ENCODE measurements at regions not wholly inside any gene's neighbourhood (a gene's known extent, or its start where the extent isn't known, plus 50 kb on each side); places are given as distances from the start of the nearest gene placed in this dataset.

DNA sequence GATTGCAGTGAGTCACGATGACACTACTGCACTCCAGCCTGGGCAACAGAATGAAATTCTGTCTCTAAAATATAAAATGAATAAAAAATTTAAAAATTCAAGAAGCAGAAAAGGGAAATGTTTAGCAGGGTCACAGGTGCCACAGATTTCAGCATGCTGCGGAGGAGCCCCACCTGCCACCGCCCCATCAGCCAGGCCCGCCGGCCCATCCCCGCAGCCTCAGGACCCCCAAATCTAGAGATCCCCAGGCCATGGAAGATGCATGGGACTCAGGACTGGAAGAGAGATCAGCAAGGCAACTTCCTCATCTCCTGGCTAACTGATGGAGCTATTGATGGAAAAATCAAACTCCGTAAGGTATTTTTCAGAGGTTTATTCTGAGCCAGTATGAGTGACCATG is 208.2 kb downstream of the UQCRFS1 start:
- Histone ChIP-seq H3K9me3 (replicated peaks; ENCODE audit: control insufficient read depth, insufficient read depth, low read length) (peaks cover 1% of the 10 kb centered on the region), H4K20me1 (replicated peaks; ENCODE audit: control insufficient read depth, extremely low read depth, insufficient read depth, low read length) (no peaks in the 10 kb centered on the region), H3K4me2 (ENCODE audit: insufficient read depth, low read length) (no peak overlapping the region), H3K27me3 (ENCODE audit: control insufficient read depth in 2 of 2, insufficient read depth in 2 of 2, low read length in 2 of 2) (no peaks in the 10 kb centered on the region), H3K79me2 (ENCODE audit: control insufficient read depth, insufficient read depth, low read length) (no peaks in the 10 kb centered on the region), H3K4me3 (replicated peaks in 1 of 3; ENCODE audit: insufficient read depth in 1 of 3, low read depth in 1 of 3, low read length in 3 of 3) (no peak overlapping the region), H3K9me1 (replicated peaks; ENCODE audit: control insufficient read depth, extremely low read depth, insufficient read depth, low read length) (no peaks in the 10 kb centered on the region), H3K9ac (replicated peaks; ENCODE audit: extremely low read depth, insufficient read depth, low read length) (no peak overlapping the region), H3K36me3 (ENCODE audit: control insufficient read depth in 2 of 2, extremely low read depth in 1 of 2, insufficient read depth in 2 of 2, low read length in 2 of 2) (no peaks in the 10 kb centered on the region), H3K4me1 (ENCODE audit: control insufficient read depth, extremely low read depth, insufficient read depth, low read length) (no peaks in the 10 kb centered on the region), H2AFZ (ENCODE audit: low read depth, low read length) (no peak overlapping the region), H3K27ac (ENCODE audit: insufficient read depth, low read depth, low read length) (no peak overlapping the region)
- no peak for FAIRE-seq
- CTCF ChIA-PET: no interaction called here
- POLR2A ChIA-PET: no interaction called here
- TF ChIP-seq POLR2AphosphoS5 (IDR thresholded peaks at IDR 0.05; ENCODE audit: insufficient read depth, low read depth, low read length) (no peak), MYC (IDR thresholded peaks at IDR 0.05; ENCODE audit: low read depth, low read length) (no peak)
- TF ChIP-seq, protein P1, sequence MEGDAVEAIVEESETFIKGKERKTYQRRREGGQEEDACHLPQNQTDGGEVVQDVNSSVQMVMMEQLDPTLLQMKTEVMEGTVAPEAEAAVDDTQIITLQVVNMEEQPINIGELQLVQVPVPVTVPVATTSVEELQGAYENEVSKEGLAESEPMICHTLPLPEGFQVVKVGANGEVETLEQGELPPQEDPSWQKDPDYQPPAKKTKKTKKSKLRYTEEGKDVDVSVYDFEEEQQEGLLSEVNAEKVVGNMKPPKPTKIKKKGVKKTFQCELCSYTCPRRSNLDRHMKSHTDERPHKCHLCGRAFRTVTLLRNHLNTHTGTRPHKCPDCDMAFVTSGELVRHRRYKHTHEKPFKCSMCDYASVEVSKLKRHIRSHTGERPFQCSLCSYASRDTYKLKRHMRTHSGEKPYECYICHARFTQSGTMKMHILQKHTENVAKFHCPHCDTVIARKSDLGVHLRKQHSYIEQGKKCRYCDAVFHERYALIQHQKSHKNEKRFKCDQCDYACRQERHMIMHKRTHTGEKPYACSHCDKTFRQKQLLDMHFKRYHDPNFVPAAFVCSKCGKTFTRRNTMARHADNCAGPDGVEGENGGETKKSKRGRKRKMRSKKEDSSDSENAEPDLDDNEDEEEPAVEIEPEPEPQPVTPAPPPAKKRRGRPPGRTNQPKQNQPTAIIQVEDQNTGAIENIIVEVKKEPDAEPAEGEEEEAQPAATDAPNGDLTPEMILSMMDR (IDR thresholded peaks at IDR 0.05; ENCODE audit: extremely low read depth in 1 of 2, insufficient read depth in 1 of 2, low read depth in 1 of 2, low read length in 2 of 2): no peak
- TF ChIP-seq, protein P2, sequence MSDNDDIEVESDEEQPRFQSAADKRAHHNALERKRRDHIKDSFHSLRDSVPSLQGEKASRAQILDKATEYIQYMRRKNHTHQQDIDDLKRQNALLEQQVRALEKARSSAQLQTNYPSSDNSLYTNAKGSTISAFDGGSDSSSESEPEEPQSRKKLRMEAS (IDR thresholded peaks at IDR 0.05; ENCODE audit: insufficient read depth, insufficient read length): no peak
- DNase-seq (ENCODE audit: low read depth, low spot score): no peak
- no TSS peak for BruUV-seq (replicated peaks)
- dilution Hi-C loops (cut with MboI; ENCODE audit: extremely low pct_ligation_motif_present, low sequenced_read_pairs) (no loop called here), intact Hi-C loops (cut with micrococcal nuclease) (no loop called here)

DNA sequence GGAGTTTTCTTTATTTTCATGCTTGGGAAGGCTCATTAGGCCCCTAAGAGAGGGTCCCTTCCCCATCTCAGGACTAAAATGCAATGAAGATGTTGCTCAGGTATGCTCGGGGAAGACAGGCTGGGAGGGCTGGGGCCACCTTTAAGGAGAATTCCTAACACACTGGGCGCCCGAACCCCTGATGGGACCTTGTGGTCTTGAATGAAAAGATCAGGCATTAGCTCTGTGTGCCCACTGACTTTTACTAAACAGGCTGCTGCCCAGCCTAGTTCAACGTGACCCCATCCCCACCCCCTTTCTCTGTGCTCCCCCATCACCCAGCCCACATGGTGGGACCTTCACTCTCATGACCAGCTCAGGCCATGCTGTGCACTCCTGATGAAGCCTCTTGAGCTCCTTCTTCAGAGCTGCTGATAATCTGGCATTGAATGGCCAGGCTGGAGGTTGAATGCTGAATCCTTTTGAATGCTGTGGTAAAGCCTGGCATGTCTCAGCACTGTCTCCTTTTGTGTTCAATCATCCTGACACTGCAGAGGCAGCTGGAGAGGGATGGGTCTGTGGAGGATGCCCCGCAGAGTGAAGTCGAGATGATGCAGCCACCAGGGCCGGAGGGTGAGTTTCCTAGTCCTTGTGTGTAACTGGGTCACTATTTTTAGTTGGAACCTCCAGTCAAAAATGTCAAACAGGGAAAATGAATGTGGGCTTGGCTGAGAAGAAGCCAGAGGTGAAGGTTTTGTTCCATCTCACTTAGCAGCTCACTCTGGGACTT is 209.1 kb downstream of the UQCRFS1 start:
- Histone ChIP-seq H2AFZ (ENCODE audit: low read depth, low read length) (no peak overlapping the region), H3K4me3 (replicated peaks in 1 of 3; ENCODE audit: insufficient read depth in 1 of 3, low read depth in 1 of 3, low read length in 3 of 3) (no peak overlapping the region), H3K9me1 (replicated peaks; ENCODE audit: control insufficient read depth, extremely low read depth, insufficient read depth, low read length) (no peaks in the 10 kb centered on the region), H3K9me3 (replicated peaks; ENCODE audit: control insufficient read depth, insufficient read depth, low read length) (peaks cover 5% of the 10 kb centered on the region), H3K9ac (replicated peaks; ENCODE audit: extremely low read depth, insufficient read depth, low read length) (no peak overlapping the region), H4K20me1 (replicated peaks; ENCODE audit: control insufficient read depth, extremely low read depth, insufficient read depth, low read length) (no peaks in the 10 kb centered on the region), H3K4me2 (ENCODE audit: insufficient read depth, low read length) (no peak overlapping the region), H3K79me2 (ENCODE audit: control insufficient read depth, insufficient read depth, low read length) (no peaks in the 10 kb centered on the region), H3K36me3 (ENCODE audit: control insufficient read depth in 2 of 2, extremely low read depth in 1 of 2, insufficient read depth in 2 of 2, low read length in 2 of 2) (no peaks in the 10 kb centered on the region), H3K27ac (ENCODE audit: insufficient read depth, low read depth, low read length) (no peak overlapping the region), H3K4me1 (ENCODE audit: control insufficient read depth, extremely low read depth, insufficient read depth, low read length) (no peaks in the 10 kb centered on the region), H3K27me3 (ENCODE audit: control insufficient read depth in 2 of 2, insufficient read depth in 2 of 2, low read length in 2 of 2) (no peaks in the 10 kb centered on the region)
- intact Hi-C loops (cut with micrococcal nuclease): no loop called here
- dilution Hi-C loops (cut with MboI; ENCODE audit: extremely low pct_ligation_motif_present, low sequenced_read_pairs): no loop called here
- ChIA-PET CTCF (no interaction called here), POLR2A (no interaction called here)
- no TSS peak for BruUV-seq (replicated peaks)
- TF ChIP-seq EZH2 (IDR thresholded peaks at IDR 0.05; ENCODE audit: borderline replicate concordance, low read depth, low read length, severe bottlenecking) (no peak), GATA2 (IDR thresholded peaks at IDR 0.05; ENCODE audit: insufficient read depth, insufficient read length, low read depth, low read length) (no peak), FOS (IDR thresholded peaks at IDR 0.05; ENCODE audit: borderline replicate concordance, insufficient read depth, low read length) (no peak), JUN (IDR thresholded peaks at IDR 0.05; ENCODE audit: borderline replicate concordance, insufficient read depth, insufficient read length, low read depth) (no peak), POLR2A (IDR thresholded peaks at IDR 0.05; ENCODE audit: low read depth, low read length) (no peak), MYC (IDR thresholded peaks at IDR 0.05; ENCODE audit: low read depth, low read length) (no peak), POLR2AphosphoS5 (IDR thresholded peaks at IDR 0.05; ENCODE audit: insufficient read depth, low read depth, low read length) (no peak)
- TF ChIP-seq, protein P1 (IDR thresholded peaks at IDR 0.05; ENCODE audit: extremely low read depth in 1 of 2, insufficient read depth in 1 of 2, low read depth in 1 of 2, low read length in 2 of 2): no peak
- TF ChIP-seq, protein P2 (IDR thresholded peaks at IDR 0.05; ENCODE audit: insufficient read depth, insufficient read length): no peak
- FAIRE-seq: no peak
- no peak for DNase-seq (ENCODE audit: low read depth, low spot score)

All from endothelial cell of umbilical vein (primary cell).